Skeletal muscle satellite cell (primary cell): ENCODE measurements at regions not wholly inside any gene's neighbourhood (a gene's known extent, or its start where the extent isn't known, plus 50 kb on each side); places are given as distances from the start of the nearest gene placed in this dataset.
A peak's percentile ranks its signal among the peaks of the same experiment; 100 is the strongest.

Source experiments
- H3K27me3 ChIP-seq: 2 replicates; pipeline ENCODE4 v1.7.0; 2013; ENCODE audit warnings: low read length; ENCODE audit not compliant: control insufficient read depth, insufficient read depth
- H3K36me3 ChIP-seq: 2 replicates; pipeline ENCODE4 v1.7.0; 2013; ENCODE audit warnings: mild to moderate bottlenecking, control low read depth, low read length; ENCODE audit not compliant: insufficient read depth
- H3K4me1 ChIP-seq: 2 replicates; pipeline ENCODE4 v1.7.0; 2013; ENCODE audit warnings: low read length; ENCODE audit not compliant: control insufficient read depth, insufficient read depth
- H3K4me2 ChIP-seq: 2 replicates; pipeline ENCODE4 v1.7.0; 2013; ENCODE audit warnings: mild to moderate bottlenecking, low read length
- H3K4me3 ChIP-seq: 2 replicates; pipeline ENCODE4 v1.7.0; 2013; ENCODE audit warnings: low read length
- H3K9ac ChIP-seq: 2 replicates; pipeline ENCODE4 v1.7.0; 2013; ENCODE audit warnings: mild to moderate bottlenecking, low read depth, low read length, moderate library complexity
- H3K9me3 ChIP-seq: replicated peaks from 2 replicates; pipeline ENCODE4 v1.7.0; 2013; ENCODE audit warnings: mild to moderate bottlenecking, control low read depth, low read length

GRCh38 chr2:12310399-12310798 lies 406.3 kb upstream of the TRIB2 start:
- Histone ChIP-seq H3K4me1 (peaks cover 7% of the 10 kb centered on the region), H3K9ac (no peak overlapping the region), H3K9me3 (no peaks in the 10 kb centered on the region), H3K36me3 (no peaks in the 10 kb centered on the region), H3K4me2 (no peak overlapping the region), H3K4me3 (no peak overlapping the region), H3K27me3 (no peaks in the 10 kb centered on the region)

DNA sequence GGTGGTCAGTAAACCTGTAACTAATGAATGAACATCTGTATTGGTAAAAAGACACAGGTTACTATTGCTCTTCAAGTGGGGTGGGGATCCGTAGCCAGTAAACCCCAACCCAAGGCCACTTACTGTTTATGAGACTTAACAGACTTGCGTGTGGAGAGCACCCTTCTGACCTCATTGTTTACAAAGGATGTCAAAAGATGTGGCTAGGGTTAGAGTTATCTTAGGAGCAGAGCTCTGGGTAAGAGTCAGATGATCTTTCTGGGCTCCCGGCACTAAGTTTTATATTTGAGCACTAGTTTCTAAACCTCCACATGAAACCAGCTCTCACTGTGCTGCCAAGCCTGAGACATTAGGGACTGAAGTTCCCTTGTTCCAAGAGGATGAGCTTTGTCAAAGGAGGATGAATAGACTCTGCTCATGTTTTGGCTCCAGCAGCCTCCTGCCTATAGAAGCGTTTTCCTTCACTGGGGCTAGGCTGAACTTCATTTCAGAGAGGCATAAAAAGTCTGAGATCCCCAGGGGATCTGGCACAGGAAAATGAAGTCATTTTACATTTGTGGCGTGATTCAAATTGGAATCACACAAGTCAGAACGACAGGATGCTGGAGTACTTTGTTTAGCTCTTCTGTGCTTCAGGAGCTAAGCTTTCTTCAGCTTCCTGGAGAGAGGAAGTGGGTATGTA lies 403.1 kb upstream of the TRIB2 start:
- no peak overlapping the region for H3K4me3 ChIP-seq
- no peaks in the 10 kb centered on the region for H3K36me3 ChIP-seq
- H3K4me1 ChIP-seq, result peaks cover 24% of the 10 kb centered on the region
- H3K9ac ChIP-seq, result no peak overlapping the region
- H3K4me2 ChIP-seq, result no peak overlapping the region
- no peaks in the 10 kb centered on the region for H3K9me3 ChIP-seq
- H3K27me3 ChIP-seq, result no peaks in the 10 kb centered on the region

- H3K9ac ChIP-seq, result no peak overlapping the region
- no peak overlapping the region for H3K4me2 ChIP-seq
- H3K4me3 ChIP-seq, result no peak overlapping the region
- no peaks in the 10 kb centered on the region for H3K27me3 ChIP-seq
- H3K9me3 ChIP-seq, result no peaks in the 10 kb centered on the region
- no peaks in the 10 kb centered on the region for H3K36me3 ChIP-seq
- H3K4me1 ChIP-seq, result peaks cover 30% of the 10 kb centered on the region
Measured at GRCh38 chr2:12314127-12314760, 402.5 kb upstream of the TRIB2 start.

DNA sequence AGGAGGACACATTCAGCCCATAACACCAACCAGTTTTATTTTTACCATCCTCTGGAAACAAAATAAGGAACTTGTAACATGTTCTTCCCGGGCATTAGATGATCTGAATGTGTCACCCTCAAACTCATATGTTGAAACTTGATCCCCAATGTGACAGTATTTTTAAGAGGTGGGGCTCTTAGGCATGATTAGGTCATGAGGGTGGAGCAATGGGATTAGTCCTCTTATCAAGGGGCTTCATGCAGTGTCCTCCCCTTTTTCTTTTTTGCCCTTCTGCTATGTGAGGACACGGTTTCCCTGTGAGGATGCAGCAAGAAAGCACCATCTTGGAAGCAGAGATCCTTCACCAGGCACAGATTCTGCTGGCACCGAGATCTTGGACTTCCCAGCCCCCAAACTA lies 401.5 kb upstream of the TRIB2 start:
- H3K4me3 ChIP-seq, result no peak overlapping the region

GRCh38 chr2:12316476-12316875 lies 400.3 kb upstream of the TRIB2 start:
- H3K4me1 ChIP-seq, result peaks cover 52% of the 10 kb centered on the region
- H3K9ac ChIP-seq, result no peak overlapping the region
- no peak overlapping the region for H3K4me2 ChIP-seq
- no peaks in the 10 kb centered on the region for H3K27me3 ChIP-seq
- H3K4me3 ChIP-seq, result no peak overlapping the region
- H3K36me3 ChIP-seq, result no peaks in the 10 kb centered on the region
- H3K9me3 ChIP-seq, result no peaks in the 10 kb centered on the region

More for the DNA sequence above, 401.5 kb upstream of the TRIB2 start:
- no peaks in the 10 kb centered on the region for H3K36me3 ChIP-seq
- peaks cover 40% of the 10 kb centered on the region for H3K4me1 ChIP-seq
- no peak overlapping the region for H3K9ac ChIP-seq
- no peaks in the 10 kb centered on the region for H3K9me3 ChIP-seq
- no peak overlapping the region for H3K4me2 ChIP-seq
- no peaks in the 10 kb centered on the region for H3K27me3 ChIP-seq

DNA sequence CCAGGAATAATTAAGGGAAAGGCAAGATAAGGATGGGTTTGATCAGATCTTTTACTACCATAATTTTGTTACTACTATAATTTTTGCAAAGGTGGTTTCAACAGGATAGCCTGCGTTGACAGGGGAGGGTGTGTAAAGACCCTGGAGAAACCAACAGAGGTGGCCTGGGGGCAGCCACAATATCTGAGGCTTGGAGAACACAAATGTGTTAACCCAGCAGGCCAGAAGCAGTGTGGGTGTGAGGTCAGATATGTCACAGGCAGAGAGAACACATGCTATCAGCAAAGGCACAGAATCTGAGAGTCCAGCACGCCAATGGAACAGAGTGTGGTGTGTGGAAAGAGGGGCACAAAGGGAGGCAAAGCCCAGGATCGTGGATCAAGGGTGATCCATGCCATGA lies 399.4 kb upstream of the TRIB2 start:
- Histone ChIP-seq H3K4me3 (peak overlapping the region; percentile 37), H3K9ac (peak overlapping the region; percentile 58), H3K4me2 (peak overlapping the region; percentile 69), H3K4me1 (peaks cover 60% of the 10 kb centered on the region), H3K36me3 (no peaks in the 10 kb centered on the region), H3K9me3 (no peaks in the 10 kb centered on the region), H3K27me3 (no peaks in the 10 kb centered on the region)

DNA sequence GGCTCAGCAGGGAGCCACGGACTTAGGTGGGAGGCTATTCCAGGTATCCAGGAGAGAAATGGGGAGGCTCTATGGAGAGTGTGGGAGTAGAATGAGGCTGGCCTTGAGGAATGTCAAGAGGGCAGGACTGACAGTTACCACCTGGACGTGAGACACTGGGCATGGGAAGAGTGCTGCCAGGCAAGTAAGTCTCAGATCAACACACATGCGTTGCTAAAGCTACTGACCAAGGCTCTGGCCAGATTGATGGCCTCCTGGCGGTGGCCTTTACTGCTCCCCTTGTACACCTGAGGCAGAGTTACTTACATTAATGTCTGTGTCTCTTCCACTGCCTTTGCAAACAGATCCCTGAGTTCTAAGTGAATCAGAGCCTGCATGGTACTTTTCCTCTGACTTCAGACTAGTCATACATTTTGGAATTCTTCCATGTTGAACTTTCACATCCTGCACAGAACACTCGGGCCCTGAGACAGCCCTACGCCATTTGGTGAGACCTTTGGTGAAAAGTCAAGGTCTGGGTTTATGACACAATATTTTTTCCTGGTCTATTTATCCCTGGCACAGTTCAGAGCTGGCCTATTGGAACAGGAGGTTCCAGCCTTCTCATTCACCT lies 398.8 kb upstream of the TRIB2 start:
- no peaks in the 10 kb centered on the region for H3K27me3 ChIP-seq
- peak overlapping the region; percentile 58 for H3K9ac ChIP-seq

DNA sequence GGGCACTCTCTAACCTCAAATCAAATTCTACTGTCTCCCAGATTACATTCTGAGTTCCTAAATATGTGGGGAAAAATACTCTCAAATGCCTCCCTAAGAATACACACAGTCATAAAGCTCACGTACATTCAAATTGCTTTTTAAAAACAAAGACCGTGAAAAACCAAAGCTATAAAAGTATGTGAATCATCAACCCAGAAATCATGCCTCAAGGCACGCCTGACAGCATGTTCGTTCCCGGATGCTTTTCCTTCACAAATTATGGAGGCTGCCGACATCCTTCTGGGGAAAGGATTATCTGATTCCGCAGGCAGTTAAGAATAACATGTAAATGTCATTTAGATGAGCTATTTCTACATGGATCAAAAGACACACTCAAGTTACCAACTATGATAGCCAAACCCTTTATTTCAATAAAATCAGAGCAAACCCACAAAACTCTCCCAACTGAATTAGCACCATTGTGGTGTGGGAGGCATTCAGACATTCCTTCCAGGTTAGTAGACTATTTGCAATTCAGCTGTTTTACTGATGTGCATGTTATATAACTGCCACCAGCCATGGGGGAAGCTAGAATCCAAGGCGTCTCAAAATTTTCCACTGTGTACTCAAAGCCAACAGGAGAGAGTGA lies 398.2 kb upstream of the TRIB2 start:
- peaks cover 62% of the 10 kb centered on the region for H3K4me1 ChIP-seq
- H3K36me3 ChIP-seq, result no peaks in the 10 kb centered on the region
- no peaks in the 10 kb centered on the region for H3K27me3 ChIP-seq
- peak overlapping the region; percentile 58 for H3K9ac ChIP-seq
- no peaks in the 10 kb centered on the region for H3K9me3 ChIP-seq
- H3K4me3 ChIP-seq, result peak overlapping the region; percentile 0
- peak overlapping the region; percentile 69 for H3K4me2 ChIP-seq

More for the DNA sequence above, 398.8 kb upstream of the TRIB2 start:
- peak overlapping the region; percentile 69 for H3K4me2 ChIP-seq
- H3K9me3 ChIP-seq, result no peaks in the 10 kb centered on the region
- no peaks in the 10 kb centered on the region for H3K36me3 ChIP-seq
- peak overlapping the region; percentile 37 for H3K4me3 ChIP-seq
- peaks cover 62% of the 10 kb centered on the region for H3K4me1 ChIP-seq

DNA sequence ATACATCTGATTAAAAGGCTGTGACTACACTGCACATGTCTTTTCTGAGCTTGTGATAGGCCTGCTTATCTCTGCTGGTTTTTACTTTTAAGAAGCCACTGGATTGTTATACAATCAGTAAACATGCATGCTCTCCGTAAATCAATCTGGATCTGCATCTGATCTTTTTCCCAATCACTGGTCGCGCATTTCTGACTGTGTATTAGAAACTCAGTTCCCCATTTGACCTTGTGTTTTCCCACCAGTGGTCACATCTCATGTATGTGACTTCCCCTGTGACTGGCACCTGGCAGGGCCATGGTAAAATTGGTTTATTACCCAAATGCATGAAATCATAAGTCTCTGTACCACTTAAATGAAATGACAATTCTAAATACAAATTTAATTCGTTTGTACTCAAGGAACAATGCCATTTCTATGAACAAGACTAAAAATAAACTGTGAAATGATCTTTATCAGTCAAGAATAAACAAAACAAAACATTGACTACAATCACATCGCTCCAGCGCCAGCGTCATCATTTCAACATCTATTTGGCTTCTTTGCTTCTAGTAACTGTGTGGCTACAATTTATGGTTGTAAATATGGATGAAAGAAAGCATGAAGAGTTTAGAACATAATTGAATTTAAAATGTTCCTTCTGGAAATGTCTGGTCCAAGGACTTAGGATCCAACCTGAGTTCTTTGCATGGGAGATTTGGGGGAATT lies 396.6 kb upstream of the TRIB2 start:
- Histone ChIP-seq H3K9ac (peak overlapping the region; percentile 53), H3K4me2 (peak overlapping the region; percentile 38), H3K4me1 (peaks cover 56% of the 10 kb centered on the region), H3K9me3 (no peaks in the 10 kb centered on the region), H3K27me3 (no peaks in the 10 kb centered on the region), H3K4me3 (no peak overlapping the region), H3K36me3 (no peaks in the 10 kb centered on the region)

DNA sequence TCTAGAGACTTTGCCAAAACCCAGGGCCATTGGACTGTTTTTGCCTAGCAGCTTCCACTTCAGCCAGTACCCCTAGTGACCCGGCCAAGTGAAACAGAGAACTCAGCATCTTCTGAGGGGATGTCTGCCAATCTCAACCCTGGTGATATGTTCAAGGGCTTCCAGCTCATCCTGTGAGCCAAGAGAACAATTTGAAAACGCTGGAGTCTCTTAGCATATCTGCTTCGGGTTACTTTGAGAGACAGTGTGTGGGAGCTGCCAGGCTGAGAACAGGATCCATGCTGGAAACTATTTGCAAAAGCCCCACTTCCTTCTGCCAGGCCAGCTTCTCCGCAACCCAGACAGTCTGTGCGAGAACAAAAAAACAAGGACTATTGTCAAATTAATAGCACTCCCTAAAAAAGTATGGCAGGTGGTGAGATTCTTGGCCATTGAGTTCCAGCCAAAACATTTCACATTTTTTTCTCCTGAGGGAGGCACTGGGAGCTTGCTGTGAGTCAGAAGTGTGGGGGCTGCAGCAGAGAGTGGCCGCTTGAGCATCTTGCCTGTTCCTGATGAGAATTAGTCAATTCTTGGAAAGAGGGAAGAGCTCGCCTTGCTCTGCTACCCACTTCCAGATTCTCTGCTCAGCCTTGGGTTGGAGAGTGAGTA lies 395.6 kb upstream of the TRIB2 start:
- peak overlapping the region; percentile 38 for H3K4me2 ChIP-seq
- H3K9me3 ChIP-seq, result no peaks in the 10 kb centered on the region
- no peaks in the 10 kb centered on the region for H3K36me3 ChIP-seq
- H3K9ac ChIP-seq, result peak overlapping the region; percentile 53
- H3K4me3 ChIP-seq, result peak overlapping the region; percentile 11
- no peaks in the 10 kb centered on the region for H3K27me3 ChIP-seq
- peaks cover 59% of the 10 kb centered on the region for H3K4me1 ChIP-seq

DNA sequence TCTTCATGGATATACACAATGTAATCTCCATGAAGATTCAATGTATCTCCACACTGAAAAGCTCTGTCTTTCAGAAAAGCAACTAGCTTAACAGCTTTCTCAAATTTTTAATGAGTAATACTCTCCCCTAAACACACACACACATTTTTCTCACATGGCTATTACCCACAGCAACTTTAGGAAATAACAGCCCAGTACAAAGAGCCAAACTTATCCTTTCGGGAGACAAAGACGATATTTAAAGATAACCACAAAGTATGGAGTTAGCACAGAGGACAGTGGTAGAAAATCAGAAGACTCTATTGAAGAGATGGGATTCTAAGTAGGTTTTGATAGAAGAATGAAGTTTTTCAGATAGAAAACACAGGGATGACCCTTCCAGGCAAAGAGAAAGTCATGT lies 394.9 kb upstream of the TRIB2 start:
- H3K9me3 ChIP-seq, result no peaks in the 10 kb centered on the region
- H3K36me3 ChIP-seq, result no peaks in the 10 kb centered on the region
- peak overlapping the region; percentile 32 for H3K9ac ChIP-seq
- peaks cover 53% of the 10 kb centered on the region for H3K4me1 ChIP-seq
- peak overlapping the region; percentile 38 for H3K4me2 ChIP-seq
- peak overlapping the region; percentile 11 for H3K4me3 ChIP-seq
- H3K27me3 ChIP-seq, result no peaks in the 10 kb centered on the region
